NCI-H524 (cell line): ENCODE measurements at regions not wholly inside any gene's neighbourhood (a gene's known extent, or its start where the extent isn't known, plus 50 kb on each side); places are given as distances from the start of the nearest gene placed in this dataset.
A peak's percentile ranks its signal among the peaks of the same experiment; 100 is the strongest.
"Not testable (repeated sequence)": the region's sequence is repeated elsewhere in the genome, so short reads cannot be mapped to it uniquely, and the experiment has no call there.

ENCODE experiments used
- DNase-seq, 2 experiments: peaks; one replicate each; lab custom pipeline; 2025; lab: John Stamatoyannopoulos, UW

- no peak for DNase-seq
Observed at GRCh38 chr6:68237205-68237604, 397.9 kb upstream of the ADGRB3 start.

- no peak for DNase-seq
Observed at GRCh38 chr6:68235326-68235784, 399.7 kb upstream of the ADGRB3 start.

- DNase-seq = no peak
Observed at GRCh38 chr6:68233623-68234022, 401.5 kb upstream of the ADGRB3 start.

- DNase-seq = no peak
Observed at GRCh38 chr6:68229566-68229965, 405.5 kb upstream of the ADGRB3 start.

GRCh38 chr6:68226460-68226859, 408.6 kb upstream of the ADGRB3 start:
- peak in 1 of 2 experiments; percentile 41 for DNase-seq

GRCh38 chr6:68225729-68226128, 409.4 kb upstream of the ADGRB3 start:
- DNase-seq = no peak

- DNase-seq = no peak
Observed at GRCh38 chr6:68211242-68211795, 423.8 kb upstream of the ADGRB3 start.

- not testable (repeated sequence) for DNase-seq
Observed at GRCh38 chr6:68207612-68208011, 427.5 kb upstream of the ADGRB3 start.

- no peak for DNase-seq
Observed at GRCh38 chr6:68200929-68201328, 434.2 kb upstream of the ADGRB3 start.

GRCh38 chr6:68197356-68197755, 437.7 kb upstream of the ADGRB3 start:
- no peak for DNase-seq

- DNase-seq = peak in 1 of 2 experiments; percentile 27
Observed at GRCh38 chr6:68196645-68197044, 438.4 kb upstream of the ADGRB3 start.

GRCh38 chr6:68195753-68196152, 439.3 kb upstream of the ADGRB3 start:
- not testable (repeated sequence) for DNase-seq

- DNase-seq = no peak
Observed at GRCh38 chr6:68194846-68195478, 440.1 kb upstream of the ADGRB3 start.

GRCh38 chr6:68192988-68193387, 442.1 kb upstream of the ADGRB3 start:
- no peak for DNase-seq

GRCh38 chr6:68189217-68189815, 445.8 kb upstream of the ADGRB3 start:
- no peak for DNase-seq

- DNase-seq = no peak
Observed at GRCh38 chr6:68186870-68187269, 448.2 kb upstream of the ADGRB3 start.

- DNase-seq = no peak
Observed at GRCh38 chr6:68182386-68182785, 452.7 kb upstream of the ADGRB3 start.

GRCh38 chr6:68181027-68181426, 454.1 kb upstream of the ADGRB3 start:
- not testable (repeated sequence) for DNase-seq

- no peak for DNase-seq
Observed at GRCh38 chr6:68173616-68174015, 461.5 kb upstream of the ADGRB3 start.

- DNase-seq = no peak
Observed at GRCh38 chr6:68169922-68170321, 465.2 kb upstream of the ADGRB3 start.

GRCh38 chr6:68167604-68168003, 467.5 kb upstream of the ADGRB3 start:
- DNase-seq = no peak

GRCh38 chr6:68160812-68161211, 474.3 kb upstream of the ADGRB3 start:
- DNase-seq = not testable (repeated sequence)

- no peak for DNase-seq
Observed at GRCh38 chr6:68160348-68160747, 474.7 kb upstream of the ADGRB3 start.

- DNase-seq = no peak
Observed at GRCh38 chr6:68159433-68159832, 475.6 kb upstream of the ADGRB3 start.
